Thyroid gland (tissue), 4 donors: ENCODE measurements at regions not wholly inside any gene's neighbourhood (a gene's known extent, or its start where the extent isn't known, plus 50 kb on each side); places are given as distances from the start of the nearest gene placed in this dataset.

Experiments used
- POLR2A ChIP-seq, 2 donors: fragments of 450-650 bp; IDR thresholded peaks; one replicate each; pipeline ENCODE4 v1.6.1; 2017; ENCODE audit warnings: antibody characterized with exemption in 2 of 2, mild to moderate bottlenecking in 2 of 2, moderate library complexity in 1 of 2
- TF ChIP-seq, protein P1 (sequence below), 6 experiments: fragments of 200-600 bp in 3 of 6; fragments of 450-650 bp in 3 of 6; sonication (generic) in 3 of 6; IDR thresholded peaks; one replicate each; pipeline ENCODE4 v1.5.1; 2016 to 2019; ENCODE audit warnings: antibody characterized with exemption in 6 of 6, mild to moderate bottlenecking in 2 of 6, inconsistent platforms in 1 of 6, moderate library complexity in 1 of 6

DNA sequence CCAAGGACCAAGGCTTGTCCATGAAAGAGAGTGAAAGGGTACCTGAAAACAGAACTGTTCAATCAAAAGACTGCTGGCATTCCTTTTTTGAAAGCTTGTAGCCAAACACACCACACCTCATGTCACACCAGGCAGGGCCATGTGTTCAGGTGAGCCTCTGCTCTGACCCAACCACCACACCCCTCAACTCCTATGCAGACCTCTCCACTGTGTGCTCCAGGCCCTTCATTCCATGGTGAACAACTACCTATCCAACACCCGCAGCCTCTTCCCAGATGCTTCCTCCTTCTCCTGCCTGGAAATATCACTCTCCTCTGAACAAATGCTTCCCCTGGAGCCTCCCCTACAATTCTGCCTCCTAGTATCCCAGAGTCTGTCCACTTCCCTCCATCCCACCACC is 166.6 kb downstream of the AVL9 start:
- TF ChIP-seq, protein P1, sequence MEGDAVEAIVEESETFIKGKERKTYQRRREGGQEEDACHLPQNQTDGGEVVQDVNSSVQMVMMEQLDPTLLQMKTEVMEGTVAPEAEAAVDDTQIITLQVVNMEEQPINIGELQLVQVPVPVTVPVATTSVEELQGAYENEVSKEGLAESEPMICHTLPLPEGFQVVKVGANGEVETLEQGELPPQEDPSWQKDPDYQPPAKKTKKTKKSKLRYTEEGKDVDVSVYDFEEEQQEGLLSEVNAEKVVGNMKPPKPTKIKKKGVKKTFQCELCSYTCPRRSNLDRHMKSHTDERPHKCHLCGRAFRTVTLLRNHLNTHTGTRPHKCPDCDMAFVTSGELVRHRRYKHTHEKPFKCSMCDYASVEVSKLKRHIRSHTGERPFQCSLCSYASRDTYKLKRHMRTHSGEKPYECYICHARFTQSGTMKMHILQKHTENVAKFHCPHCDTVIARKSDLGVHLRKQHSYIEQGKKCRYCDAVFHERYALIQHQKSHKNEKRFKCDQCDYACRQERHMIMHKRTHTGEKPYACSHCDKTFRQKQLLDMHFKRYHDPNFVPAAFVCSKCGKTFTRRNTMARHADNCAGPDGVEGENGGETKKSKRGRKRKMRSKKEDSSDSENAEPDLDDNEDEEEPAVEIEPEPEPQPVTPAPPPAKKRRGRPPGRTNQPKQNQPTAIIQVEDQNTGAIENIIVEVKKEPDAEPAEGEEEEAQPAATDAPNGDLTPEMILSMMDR (IDR thresholded peaks at IDR 0.05): no peak
- no peak for TF ChIP-seq POLR2A (IDR thresholded peaks at IDR 0.05)
